ENCODE measurements at regions not wholly inside any gene's neighbourhood (a gene's known extent, or its start where the extent isn't known, plus 50 kb on each side); places are given as distances from the start of the nearest gene placed in this dataset.

GRCh38 chr15:95921404-95921803, 409.1 kb upstream of the NR2F2 start:
- H3K4me3 Mint-ChIP-seq = no peak overlapping the region
- H3K27ac Mint-ChIP-seq = no peak overlapping the region
- peaks cover 32% of the 10 kb centered on the region for H3K27me3 Mint-ChIP-seq (ENCODE audit: low read depth)
- no peak for TF ChIP-seq MXD4 (CRISPR knock-in tag; IDR thresholded peaks at IDR 0.05; ENCODE audit: borderline replicate concordance)
- TF ChIP-seq KAT7 (CRISPR knock-in tag; IDR thresholded peaks at IDR 0.05; ENCODE audit: borderline replicate concordance) = no peak
- TF ChIP-seq NFATC4 (CRISPR knock-in tag; IDR thresholded peaks at IDR 0.05) = no peak
- TF ChIP-seq, protein P1, sequence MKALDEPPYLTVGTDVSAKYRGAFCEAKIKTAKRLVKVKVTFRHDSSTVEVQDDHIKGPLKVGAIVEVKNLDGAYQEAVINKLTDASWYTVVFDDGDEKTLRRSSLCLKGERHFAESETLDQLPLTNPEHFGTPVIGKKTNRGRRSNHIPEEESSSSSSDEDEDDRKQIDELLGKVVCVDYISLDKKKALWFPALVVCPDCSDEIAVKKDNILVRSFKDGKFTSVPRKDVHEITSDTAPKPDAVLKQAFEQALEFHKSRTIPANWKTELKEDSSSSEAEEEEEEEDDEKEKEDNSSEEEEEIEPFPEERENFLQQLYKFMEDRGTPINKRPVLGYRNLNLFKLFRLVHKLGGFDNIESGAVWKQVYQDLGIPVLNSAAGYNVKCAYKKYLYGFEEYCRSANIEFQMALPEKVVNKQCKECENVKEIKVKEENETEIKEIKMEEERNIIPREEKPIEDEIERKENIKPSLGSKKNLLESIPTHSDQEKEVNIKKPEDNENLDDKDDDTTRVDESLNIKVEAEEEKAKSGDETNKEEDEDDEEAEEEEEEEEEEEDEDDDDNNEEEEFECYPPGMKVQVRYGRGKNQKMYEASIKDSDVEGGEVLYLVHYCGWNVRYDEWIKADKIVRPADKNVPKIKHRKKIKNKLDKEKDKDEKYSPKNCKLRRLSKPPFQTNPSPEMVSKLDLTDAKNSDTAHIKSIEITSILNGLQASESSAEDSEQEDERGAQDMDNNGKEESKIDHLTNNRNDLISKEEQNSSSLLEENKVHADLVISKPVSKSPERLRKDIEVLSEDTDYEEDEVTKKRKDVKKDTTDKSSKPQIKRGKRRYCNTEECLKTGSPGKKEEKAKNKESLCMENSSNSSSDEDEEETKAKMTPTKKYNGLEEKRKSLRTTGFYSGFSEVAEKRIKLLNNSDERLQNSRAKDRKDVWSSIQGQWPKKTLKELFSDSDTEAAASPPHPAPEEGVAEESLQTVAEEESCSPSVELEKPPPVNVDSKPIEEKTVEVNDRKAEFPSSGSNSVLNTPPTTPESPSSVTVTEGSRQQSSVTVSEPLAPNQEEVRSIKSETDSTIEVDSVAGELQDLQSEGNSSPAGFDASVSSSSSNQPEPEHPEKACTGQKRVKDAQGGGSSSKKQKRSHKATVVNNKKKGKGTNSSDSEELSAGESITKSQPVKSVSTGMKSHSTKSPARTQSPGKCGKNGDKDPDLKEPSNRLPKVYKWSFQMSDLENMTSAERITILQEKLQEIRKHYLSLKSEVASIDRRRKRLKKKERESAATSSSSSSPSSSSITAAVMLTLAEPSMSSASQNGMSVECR (CRISPR knock-in tag; IDR thresholded peaks at IDR 0.05; ENCODE audit: borderline replicate concordance) = no peak
- no peak for TF ChIP-seq ZNF396 (CRISPR knock-in tag; IDR thresholded peaks at IDR 0.05; ENCODE audit: borderline replicate concordance)
- TF ChIP-seq, protein P2, sequence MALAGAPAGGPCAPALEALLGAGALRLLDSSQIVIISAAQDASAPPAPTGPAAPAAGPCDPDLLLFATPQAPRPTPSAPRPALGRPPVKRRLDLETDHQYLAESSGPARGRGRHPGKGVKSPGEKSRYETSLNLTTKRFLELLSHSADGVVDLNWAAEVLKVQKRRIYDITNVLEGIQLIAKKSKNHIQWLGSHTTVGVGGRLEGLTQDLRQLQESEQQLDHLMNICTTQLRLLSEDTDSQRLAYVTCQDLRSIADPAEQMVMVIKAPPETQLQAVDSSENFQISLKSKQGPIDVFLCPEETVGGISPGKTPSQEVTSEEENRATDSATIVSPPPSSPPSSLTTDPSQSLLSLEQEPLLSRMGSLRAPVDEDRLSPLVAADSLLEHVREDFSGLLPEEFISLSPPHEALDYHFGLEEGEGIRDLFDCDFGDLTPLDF (CRISPR knock-in tag; IDR thresholded peaks at IDR 0.05) = no peak
- TF ChIP-seq ATF1 (CRISPR knock-in tag; IDR thresholded peaks at IDR 0.05) = no peak
- TF ChIP-seq, protein P3, sequence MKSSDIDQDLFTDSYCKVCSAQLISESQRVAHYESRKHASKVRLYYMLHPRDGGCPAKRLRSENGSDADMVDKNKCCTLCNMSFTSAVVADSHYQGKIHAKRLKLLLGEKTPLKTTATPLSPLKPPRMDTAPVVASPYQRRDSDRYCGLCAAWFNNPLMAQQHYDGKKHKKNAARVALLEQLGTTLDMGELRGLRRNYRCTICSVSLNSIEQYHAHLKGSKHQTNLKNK (CRISPR knock-in tag; IDR thresholded peaks at IDR 0.05) = no peak
- no peak for TF ChIP-seq RELA (CRISPR knock-in tag; IDR thresholded peaks at IDR 0.05; ENCODE audit: borderline replicate concordance)
- TF ChIP-seq, protein P4, sequence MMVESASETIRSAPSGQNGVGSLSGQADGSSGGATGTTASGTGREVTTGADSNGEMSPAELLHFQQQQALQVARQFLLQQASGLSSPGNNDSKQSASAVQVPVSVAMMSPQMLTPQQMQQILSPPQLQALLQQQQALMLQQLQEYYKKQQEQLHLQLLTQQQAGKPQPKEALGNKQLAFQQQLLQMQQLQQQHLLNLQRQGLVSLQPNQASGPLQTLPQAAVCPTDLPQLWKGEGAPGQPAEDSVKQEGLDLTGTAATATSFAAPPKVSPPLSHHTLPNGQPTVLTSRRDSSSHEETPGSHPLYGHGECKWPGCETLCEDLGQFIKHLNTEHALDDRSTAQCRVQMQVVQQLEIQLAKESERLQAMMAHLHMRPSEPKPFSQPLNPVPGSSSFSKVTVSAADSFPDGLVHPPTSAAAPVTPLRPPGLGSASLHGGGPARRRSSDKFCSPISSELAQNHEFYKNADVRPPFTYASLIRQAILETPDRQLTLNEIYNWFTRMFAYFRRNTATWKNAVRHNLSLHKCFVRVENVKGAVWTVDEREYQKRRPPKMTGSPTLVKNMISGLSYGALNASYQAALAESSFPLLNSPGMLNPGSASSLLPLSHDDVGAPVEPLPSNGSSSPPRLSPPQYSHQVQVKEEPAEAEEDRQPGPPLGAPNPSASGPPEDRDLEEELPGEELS (CRISPR knock-in tag; IDR thresholded peaks at IDR 0.05) = no peak
- TF ChIP-seq PREB (CRISPR knock-in tag; IDR thresholded peaks at IDR 0.05; ENCODE audit: borderline replicate concordance) = no peak
- no peak for TF ChIP-seq ZNF416 (CRISPR knock-in tag; IDR thresholded peaks at IDR 0.05)
- TF ChIP-seq SMAD4 (CRISPR knock-in tag; IDR thresholded peaks at IDR 0.05) = no peak
- TF ChIP-seq, protein P5, sequence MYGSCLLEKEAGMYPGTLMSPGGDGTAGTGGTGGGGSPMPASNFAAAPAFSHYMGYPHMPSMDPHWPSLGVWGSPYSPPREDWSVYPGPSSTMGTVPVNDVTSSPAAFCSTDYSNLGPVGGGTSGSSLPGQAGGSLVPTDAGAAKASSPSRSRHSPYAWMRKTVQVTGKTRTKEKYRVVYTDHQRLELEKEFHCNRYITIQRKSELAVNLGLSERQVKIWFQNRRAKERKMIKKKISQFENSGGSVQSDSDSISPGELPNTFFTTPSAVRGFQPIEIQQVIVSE (CRISPR knock-in tag; IDR thresholded peaks at IDR 0.05; ENCODE audit: borderline replicate concordance) = no peak
- TF ChIP-seq, protein P6, sequence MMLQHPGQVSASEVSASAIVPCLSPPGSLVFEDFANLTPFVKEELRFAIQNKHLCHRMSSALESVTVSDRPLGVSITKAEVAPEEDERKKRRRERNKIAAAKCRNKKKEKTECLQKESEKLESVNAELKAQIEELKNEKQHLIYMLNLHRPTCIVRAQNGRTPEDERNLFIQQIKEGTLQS (CRISPR knock-in tag; conservative IDR thresholded peaks at IDR 0.05) = no peak
- TF ChIP-seq ZNF263 (CRISPR knock-in tag; IDR thresholded peaks at IDR 0.05; ENCODE audit: low read depth) = no peak
- TF ChIP-seq, protein P7, sequence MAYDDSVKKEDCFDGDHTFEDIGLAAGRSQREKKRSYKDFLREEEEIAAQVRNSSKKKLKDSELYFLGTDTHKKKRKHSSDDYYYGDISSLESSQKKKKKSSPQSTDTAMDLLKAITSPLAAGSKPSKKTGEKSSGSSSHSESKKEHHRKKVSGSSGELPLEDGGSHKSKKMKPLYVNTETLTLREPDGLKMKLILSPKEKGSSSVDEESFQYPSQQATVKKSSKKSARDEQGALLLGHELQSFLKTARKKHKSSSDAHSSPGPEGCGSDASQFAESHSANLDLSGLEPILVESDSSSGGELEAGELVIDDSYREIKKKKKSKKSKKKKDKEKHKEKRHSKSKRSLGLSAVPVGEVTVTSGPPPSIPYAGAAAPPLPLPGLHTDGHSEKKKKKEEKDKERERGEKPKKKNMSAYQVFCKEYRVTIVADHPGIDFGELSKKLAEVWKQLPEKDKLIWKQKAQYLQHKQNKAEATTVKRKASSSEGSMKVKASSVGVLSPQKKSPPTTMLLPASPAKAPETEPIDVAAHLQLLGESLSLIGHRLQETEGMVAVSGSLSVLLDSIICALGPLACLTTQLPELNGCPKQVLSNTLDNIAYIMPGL (CRISPR knock-in tag; IDR thresholded peaks at IDR 0.05) = no peak
- TF ChIP-seq MYBL2 (CRISPR knock-in tag; IDR thresholded peaks at IDR 0.05) = no peak
- no peak for TF ChIP-seq ZNF138 (CRISPR knock-in tag; conservative IDR thresholded peaks at IDR 0.05)
- no peaks in the 10 kb centered on the region for H3K9me3 Mint-ChIP-seq
- ATAC-seq = no peak
- peaks cover 6% of the 10 kb centered on the region for H3K4me1 Mint-ChIP-seq
- DNase-seq (ENCODE audit: low spot score) = no peak
- CTCF ChIA-PET = no interaction called here
- no peaks in the 10 kb centered on the region for H3K36me3 Mint-ChIP-seq
- POLR2A ChIA-PET = no interaction called here
